RWPE2 (cell line): ENCODE measurements at regions not wholly inside any gene's neighbourhood (a gene's known extent, or its start where the extent isn't known, plus 50 kb on each side); places are given as distances from the start of the nearest gene placed in this dataset.

Source experiments
- ATAC-seq: fragments of 200-7000 bp; cut with Tn5 transposase; 3 replicates; pipeline ENCODE4 v1.9.1; 2021; ENCODE audit warnings: low read depth
- DNase-seq: peaks from one replicate; pipeline ENCODE4 v3.0.0-alpha.2; 2020; ENCODE audit warnings: low spot score
- H3K27ac ChIP-seq: fragments of 450-650 bp; 2 replicates; pipeline ENCODE4 v1.5.1; 2017; ENCODE audit warnings: mild to moderate bottlenecking; ENCODE audit not compliant: poor library complexity, severe bottlenecking
- H3K27me3 ChIP-seq: fragments of 250-450 bp; sonication (Bioruptor Pico); 2 replicates; pipeline ENCODE4 v1.5.1; 2021; ENCODE audit warnings: mild to moderate bottlenecking, moderate library complexity; ENCODE audit not compliant: insufficient read depth, poor library complexity, severe bottlenecking
- H3K36me3 ChIP-seq: fragments of 250-450 bp; sonication (Bioruptor Pico); 2 replicates; pipeline ENCODE4 v1.5.1; 2020; ENCODE audit warnings: low read depth, mild to moderate bottlenecking, moderate library complexity
- H3K4me1 ChIP-seq: fragments of 250-450 bp; sonication (Bioruptor Pico); 2 replicates; pipeline ENCODE4 v1.5.1; 2021; ENCODE audit warnings: mild to moderate bottlenecking, moderate library complexity; ENCODE audit not compliant: insufficient read depth, poor library complexity, severe bottlenecking
- H3K4me3 ChIP-seq: fragments of 250-450 bp; sonication (Bioruptor Pico); 2 replicates; pipeline ENCODE4 v1.5.1; 2021; ENCODE audit warnings: mild to moderate bottlenecking, moderate library complexity; ENCODE audit not compliant: severe bottlenecking
- H3K9me3 ChIP-seq: fragments of 250-450 bp; sonication (Bioruptor Pico); 2 replicates; pipeline ENCODE4 v1.5.1; 2021; ENCODE audit warnings: mild to moderate bottlenecking, moderate library complexity; ENCODE audit not compliant: severe bottlenecking
- TF ChIP-seq, protein P1 (sequence below): fragments of 450-650 bp; IDR thresholded peaks from one replicate; pipeline ENCODE4 v1.5.1; 2017; ENCODE audit warnings: mild to moderate bottlenecking, moderate library complexity; ENCODE audit not compliant: poor library complexity, severe bottlenecking

DNA sequence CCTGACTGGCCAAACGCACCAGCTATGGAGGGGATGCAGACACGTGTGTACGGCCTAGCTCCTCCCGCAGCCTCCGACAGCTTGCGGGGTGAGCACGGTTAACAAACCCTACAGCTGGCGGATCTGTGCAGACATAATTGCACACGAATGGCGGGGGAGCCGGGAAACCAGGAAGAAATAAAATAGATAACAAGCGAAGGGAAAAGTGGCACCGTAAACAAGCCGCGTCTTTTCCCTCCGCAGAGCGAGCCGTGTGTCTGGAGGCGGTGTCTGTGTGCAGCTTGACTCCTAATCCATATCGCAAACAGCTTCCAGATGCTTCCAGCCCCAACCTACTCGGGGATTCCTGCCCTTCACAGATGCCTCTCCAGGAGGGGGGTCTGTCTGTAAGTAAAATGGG lies 853.1 kb upstream of the SALL3 start:
- ATAC-seq (no peak), DNase-seq (no peak)
- Histone ChIP-seq H3K27me3 (no peaks in the 10 kb centered on the region), H3K4me1 (no peaks in the 10 kb centered on the region), H3K9me3 (no peaks in the 10 kb centered on the region), H3K27ac (no peak overlapping the region), H3K36me3 (no peaks in the 10 kb centered on the region), H3K4me3 (no peak overlapping the region)
- TF ChIP-seq, protein P1, sequence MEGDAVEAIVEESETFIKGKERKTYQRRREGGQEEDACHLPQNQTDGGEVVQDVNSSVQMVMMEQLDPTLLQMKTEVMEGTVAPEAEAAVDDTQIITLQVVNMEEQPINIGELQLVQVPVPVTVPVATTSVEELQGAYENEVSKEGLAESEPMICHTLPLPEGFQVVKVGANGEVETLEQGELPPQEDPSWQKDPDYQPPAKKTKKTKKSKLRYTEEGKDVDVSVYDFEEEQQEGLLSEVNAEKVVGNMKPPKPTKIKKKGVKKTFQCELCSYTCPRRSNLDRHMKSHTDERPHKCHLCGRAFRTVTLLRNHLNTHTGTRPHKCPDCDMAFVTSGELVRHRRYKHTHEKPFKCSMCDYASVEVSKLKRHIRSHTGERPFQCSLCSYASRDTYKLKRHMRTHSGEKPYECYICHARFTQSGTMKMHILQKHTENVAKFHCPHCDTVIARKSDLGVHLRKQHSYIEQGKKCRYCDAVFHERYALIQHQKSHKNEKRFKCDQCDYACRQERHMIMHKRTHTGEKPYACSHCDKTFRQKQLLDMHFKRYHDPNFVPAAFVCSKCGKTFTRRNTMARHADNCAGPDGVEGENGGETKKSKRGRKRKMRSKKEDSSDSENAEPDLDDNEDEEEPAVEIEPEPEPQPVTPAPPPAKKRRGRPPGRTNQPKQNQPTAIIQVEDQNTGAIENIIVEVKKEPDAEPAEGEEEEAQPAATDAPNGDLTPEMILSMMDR = no peak

DNA sequence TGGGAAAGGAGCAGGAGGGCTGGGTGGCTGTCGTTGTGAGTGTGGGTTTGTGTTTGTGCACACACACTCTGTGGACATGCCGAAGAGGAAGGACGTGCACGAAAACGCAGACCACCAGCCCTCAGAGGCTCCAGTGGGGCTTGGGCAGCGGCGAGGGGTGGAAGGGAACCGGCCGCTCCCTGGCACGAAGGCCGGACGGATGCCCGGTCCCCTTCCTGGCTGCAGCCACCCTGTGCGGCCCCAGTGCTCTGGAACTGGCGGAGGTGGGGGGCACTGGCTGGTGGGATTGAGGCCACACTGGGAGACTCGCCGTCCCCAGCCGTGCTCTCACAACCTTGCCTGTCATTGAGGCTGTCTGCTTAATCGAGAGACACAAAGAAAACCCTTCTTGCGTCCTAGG lies 852.6 kb upstream of the SALL3 start:
- no peak overlapping the region for H3K27ac ChIP-seq
- H3K9me3 ChIP-seq = no peaks in the 10 kb centered on the region
- DNase-seq (no peak), ATAC-seq (no peak)
- H3K4me3 ChIP-seq = no peak overlapping the region
- H3K4me1 ChIP-seq = no peaks in the 10 kb centered on the region
- H3K36me3 ChIP-seq = no peaks in the 10 kb centered on the region
- H3K27me3 ChIP-seq = no peaks in the 10 kb centered on the region
- TF ChIP-seq, protein P1 = no peak

DNA sequence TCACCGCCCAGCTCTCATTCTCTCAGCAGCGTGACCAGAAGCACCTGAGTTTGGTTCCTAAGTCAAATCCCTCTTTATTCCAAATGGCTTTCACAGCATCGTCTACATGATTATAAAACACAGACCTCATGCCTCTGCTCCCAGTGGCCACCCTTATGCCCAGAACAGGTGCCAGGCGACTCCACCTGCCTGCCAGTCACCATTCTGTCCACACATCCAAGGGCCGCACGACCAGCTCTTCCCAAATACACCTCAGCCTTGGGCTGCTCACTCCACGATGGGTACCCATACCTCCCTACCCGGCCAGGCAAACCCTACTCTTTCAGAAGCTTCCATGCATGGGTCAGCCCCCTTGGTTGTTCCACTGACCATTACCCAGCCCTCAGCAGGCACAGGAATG lies 851.6 kb upstream of the SALL3 start:
- Histone ChIP-seq H3K27ac (no peak overlapping the region), H3K4me3 (no peak overlapping the region), H3K27me3 (no peaks in the 10 kb centered on the region), H3K9me3 (no peaks in the 10 kb centered on the region), H3K4me1 (no peaks in the 10 kb centered on the region), H3K36me3 (no peaks in the 10 kb centered on the region)
- TF ChIP-seq, protein P1 = no peak
- no peak for ATAC-seq
- DNase-seq = no peak

DNA sequence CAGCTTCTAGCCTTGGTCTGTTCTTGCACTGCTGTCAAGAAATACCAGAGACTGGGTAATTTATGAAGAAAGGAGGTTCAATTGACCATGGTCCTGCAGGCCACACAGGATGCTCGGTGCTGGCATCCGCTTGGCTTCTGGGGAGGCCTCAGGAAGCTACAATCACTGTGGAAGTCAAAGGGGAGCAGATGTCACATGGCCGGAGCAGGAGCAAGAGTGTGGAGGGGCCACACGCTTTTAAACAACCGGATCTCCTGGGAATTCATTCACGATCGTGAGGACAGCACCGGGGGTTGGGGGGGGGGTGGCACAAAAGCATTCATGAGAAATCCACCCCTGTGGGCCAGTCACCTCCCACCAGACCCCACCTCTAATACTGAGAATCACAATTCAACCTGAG lies 850.4 kb upstream of the SALL3 start:
- ATAC-seq (no peak), DNase-seq (no peak)
- TF ChIP-seq, protein P1 = no peak
- H3K36me3 ChIP-seq = no peaks in the 10 kb centered on the region
- H3K27me3 ChIP-seq = no peaks in the 10 kb centered on the region
- H3K9me3 ChIP-seq = no peaks in the 10 kb centered on the region
- no peak overlapping the region for H3K4me3 ChIP-seq
- H3K27ac ChIP-seq = no peak overlapping the region
- H3K4me1 ChIP-seq = no peaks in the 10 kb centered on the region

DNA sequence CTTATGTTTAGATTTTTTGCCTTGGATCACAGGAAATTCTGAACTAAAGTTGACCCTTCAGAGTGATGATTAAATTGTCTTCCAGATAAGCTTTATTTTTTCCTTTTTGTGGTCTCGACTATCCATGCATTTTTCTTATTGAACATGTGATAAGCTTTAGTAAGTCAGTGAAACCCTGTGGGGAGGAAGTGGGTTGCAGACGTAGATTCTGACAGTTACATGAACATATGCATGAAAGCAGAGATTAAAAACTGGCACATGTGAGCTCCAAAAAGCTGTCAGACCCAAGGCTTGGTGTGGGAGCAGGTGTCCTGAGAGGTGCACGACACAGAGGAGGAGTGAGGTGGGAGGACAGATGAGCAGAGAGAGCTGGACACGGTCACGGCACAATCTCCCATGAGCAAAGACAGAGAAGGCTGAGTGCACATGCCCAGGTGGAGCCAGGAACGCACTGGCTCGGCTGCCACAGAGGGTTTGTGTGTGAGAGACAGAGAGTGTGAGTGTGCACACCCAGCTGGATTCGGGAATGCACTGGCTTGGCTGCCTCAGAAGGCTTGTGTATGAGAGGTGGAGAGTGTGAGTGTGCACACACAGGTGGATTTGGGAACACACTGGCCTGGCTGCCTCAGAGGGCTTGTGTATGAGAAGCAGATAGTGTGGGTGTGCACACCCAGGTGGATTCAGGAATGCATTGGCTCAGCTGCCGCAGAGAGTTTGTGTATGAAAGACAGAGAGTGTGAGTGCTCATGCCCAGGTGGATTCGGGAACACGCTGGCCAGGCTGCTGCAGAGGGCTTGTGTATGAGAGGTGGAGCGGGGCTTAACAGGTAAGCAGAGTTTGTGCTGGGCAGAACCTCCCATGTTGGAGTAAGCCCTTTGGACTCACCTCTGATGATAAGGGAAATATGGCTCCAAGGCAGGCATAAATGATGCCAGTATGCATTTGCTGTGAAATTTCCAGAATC lies 849.1 kb upstream of the SALL3 start:
- ATAC-seq (no peak), DNase-seq (no peak)
- Histone ChIP-seq H3K27ac (no peak overlapping the region), H3K9me3 (no peaks in the 10 kb centered on the region), H3K4me3 (no peak overlapping the region), H3K27me3 (no peaks in the 10 kb centered on the region), H3K36me3 (no peaks in the 10 kb centered on the region), H3K4me1 (no peaks in the 10 kb centered on the region)
- TF ChIP-seq, protein P1 = no peak
